T1000 (cell line): ENCODE measurements at regions not wholly inside any gene's neighbourhood (a gene's known extent, or its start where the extent isn't known, plus 50 kb on each side); places are given as distances from the start of the nearest gene placed in this dataset.
"Not testable (repeated sequence)": the region's sequence is repeated elsewhere in the genome, so short reads cannot be mapped to it uniquely, and the experiment has no call there.

Experiments
- DNase-seq: peaks from one replicate; lab custom pipeline; 2025; ENCODE audit warnings: mixed read lengths; lab: John Stamatoyannopoulos, UW

DNA sequence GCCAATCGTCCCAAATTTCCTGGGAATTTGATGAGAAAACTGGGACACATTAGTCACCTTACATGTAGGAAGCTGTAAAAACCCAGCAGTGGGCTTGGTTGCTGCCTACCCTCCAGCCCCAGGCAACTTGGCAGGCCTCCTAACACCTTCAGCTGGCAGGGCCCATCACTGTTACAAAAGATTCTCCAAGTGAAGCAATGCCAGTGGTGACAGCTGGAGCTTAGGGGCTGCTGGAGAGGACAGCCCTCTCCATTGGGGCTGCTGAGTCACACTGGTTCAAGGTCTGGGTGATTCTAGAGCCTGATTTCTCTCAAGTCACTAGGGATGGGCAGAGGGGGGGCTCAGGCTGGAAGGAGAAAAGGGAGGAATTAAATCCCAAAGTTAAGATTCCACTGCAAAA is 180.6 kb downstream of the COPRS start:
- peak; percentile 71 for DNase-seq

GRCh38 chr17:31677681-31678080 is 181.4 kb downstream of the COPRS start:
- no peak for DNase-seq

- no peak for DNase-seq
These were observed 182.0 kb downstream of the COPRS start for GRCh38 chr17:31677036-31677435.

DNA sequence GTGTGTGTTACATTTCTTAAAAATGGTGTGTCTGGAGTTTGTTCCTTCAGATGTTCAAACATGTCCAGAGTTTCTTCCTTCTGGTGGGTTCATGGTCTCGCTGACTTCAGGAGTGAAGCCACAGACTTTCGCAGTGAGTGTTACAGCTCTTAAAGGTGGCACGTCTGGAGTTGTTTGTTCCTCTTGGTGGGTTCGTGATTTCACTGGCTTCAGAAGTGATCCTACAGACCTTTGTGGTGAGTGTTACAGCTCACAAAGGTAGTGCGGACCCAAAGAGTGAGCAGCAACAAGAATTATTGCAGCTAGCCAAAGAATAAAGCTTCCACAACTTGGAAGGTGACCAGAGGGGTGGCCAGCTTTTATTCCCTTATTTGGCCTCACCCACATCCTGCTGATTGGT is 183.7 kb downstream of the COPRS start:
- not testable (repeated sequence) for DNase-seq

- peak; percentile 34 for DNase-seq
These were observed 184.2 kb downstream of the COPRS start for GRCh38 chr17:31674717-31675349.

- peak; percentile 56 for DNase-seq
These were observed 184.7 kb downstream of the COPRS start for GRCh38 chr17:31674305-31674704.

- DNase-seq = no peak
These were observed 186.0 kb downstream of the COPRS start for GRCh38 chr17:31673076-31673475.

DNA sequence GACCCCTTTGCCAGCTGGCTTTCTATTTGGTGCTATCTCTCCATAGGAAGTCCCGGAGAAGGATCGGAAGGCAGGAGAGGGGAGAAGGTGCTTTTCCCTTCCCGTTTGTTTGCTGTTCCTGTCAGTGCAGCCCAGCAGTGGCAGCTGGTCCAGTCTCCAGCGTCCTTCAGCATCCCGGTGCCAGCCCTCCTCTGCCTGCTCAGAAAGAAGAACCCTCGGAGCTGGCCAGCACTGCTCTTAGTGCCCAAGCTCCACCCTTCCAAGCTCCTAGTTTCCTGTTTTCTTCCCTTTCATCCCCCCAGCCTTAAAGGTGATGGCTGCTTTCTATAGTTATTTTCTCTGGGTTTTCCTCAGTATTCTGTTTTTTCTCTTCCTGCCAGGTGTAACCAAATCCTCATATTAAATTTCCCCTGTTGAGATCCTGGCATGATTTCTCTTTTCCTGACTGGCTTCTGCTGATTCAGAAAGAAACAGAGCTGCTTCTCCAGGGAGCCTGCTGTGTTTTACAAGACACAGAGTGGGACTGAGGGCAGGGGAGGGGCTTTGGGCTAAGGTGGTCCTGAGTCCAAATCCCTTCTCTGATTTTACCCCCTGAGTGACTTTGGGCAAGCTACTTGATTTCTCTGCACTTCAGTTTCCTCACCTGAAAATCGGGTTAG is 186.8 kb downstream of the COPRS start:
- DNase-seq = no peak

- no peak for DNase-seq
These were observed 195.5 kb downstream of the COPRS start for GRCh38 chr17:31663576-31663975.

- no peak for DNase-seq
These were observed 198.4 kb downstream of the COPRS start for GRCh38 chr17:31660684-31661083.

GRCh38 chr17:31657876-31658275 is 201.2 kb downstream of the COPRS start:
- no peak for DNase-seq

DNA sequence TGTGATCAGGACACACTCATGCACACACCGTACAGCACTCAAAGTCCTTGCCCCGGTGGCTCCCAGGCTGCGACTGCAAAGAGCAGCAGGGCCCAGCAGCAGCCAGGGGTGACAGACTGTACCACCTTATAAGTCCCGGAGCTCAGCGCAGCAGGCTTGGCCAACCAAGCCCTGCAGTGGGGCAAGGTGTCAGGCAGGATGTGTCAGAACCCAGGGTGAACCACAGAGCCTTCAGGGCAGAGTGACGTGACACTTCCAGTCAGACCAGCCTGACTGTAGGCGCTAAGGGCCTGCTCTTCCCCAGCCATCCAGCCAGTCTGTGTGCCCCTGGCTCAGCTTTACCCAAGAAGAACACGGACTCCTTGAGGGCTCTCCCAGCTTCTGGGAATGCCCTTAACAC is 204.1 kb downstream of the COPRS start:
- peak; percentile 41 for DNase-seq

DNA sequence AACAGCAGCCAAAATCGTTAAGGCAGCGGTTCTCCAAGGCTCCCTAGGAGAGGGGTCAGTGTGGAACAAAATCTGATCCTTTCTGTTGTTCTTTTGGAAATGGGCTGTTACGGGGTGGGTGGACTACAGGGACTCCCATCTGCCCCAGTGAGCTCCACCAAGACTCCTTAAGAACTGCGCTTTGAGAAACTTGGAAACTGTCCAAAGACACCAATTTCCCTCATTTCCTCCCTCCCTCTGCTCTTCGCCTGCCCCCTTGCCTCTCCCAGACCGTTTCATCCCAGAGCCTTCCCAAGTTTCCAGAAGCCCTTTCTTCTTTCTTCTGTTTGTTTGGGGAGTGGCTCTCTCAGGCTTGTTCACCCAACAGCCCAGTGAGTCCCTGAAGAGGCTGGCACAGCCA is 205.4 kb downstream of the COPRS start:
- no peak for DNase-seq

DNA sequence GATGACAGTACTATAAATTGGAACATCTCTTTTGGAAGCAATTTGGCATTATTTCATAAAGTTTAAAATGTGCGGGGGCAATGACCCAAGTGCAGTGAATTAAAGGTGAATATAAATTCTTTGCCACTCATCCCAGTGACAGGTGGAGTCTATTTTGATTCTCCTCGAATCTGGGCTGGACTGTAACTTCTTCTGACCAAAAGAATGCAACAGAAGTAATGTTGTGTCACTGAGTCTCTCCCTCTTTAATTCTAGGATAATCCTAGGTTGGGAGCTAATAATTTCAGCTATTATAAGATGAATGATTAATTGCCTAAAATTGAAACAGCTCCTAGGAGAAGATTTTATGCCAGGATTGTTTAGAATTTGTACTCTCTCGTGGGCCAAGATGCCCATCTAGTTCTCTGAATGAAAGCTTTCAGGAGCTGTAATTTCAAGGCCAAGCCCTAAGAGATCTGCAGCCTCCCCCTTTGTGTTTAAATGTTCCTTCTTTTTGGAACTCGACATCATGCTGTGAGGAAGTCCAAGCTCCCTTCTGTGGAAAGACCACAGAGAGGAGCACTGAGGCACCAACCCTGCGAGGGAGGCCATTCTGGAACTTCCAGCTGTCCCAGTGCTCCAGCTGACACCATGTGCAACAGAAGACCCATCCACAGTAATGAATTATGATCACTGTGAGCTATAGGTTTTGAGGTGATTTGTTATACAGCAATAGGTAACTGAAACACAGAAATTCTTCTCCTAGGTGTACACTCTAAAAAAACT is 208.1 kb downstream of the COPRS start:
- DNase-seq = no peak

- DNase-seq = no peak
These were observed 209.7 kb downstream of the COPRS start for GRCh38 chr17:31649302-31649701.

GRCh38 chr17:31647661-31648060 is 211.4 kb downstream of the COPRS start:
- no peak for DNase-seq

- no peak for DNase-seq
These were observed 212.4 kb downstream of the COPRS start for GRCh38 chr17:31646642-31647041.

DNA sequence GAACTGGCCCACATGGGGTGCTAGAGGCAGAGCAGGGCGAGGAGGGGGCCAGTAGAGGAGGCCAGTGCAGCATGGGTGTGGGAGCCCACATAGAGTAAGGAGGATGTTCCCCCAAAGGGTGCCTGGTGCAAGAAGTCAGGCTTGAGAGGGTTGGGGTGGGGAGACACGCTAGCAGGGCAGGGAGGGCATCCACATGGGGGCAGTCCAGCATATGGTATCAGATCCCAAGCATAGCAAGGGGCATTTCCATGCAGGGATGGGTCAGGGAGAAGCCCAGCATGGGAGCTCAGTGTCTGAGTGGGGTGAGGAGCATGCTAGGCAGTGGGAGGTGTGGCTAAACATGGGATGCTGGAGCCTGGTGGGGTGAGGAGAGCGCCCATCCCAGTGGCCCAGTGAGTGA is 213.7 kb downstream of the COPRS start:
- no peak for DNase-seq

DNA sequence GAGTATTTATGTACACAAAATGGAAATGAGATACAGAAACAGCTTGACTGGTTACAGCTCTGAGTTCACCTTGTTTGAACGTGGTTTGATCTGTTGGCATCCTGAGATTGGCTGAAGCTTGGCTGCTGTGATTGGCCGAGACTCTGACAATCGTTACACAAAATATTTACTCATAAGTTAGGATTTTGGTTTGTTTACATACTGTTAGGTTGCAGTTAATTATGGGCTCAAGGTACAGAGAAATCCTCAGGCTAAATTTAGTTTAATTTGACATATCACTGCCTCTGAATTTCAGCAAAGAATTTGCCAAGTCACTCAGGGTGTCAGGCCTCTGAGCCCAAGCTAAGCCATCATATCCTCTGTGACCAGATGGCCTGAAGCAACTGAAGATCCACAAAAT is 227.3 kb downstream of the COPRS start:
- DNase-seq = no peak

- DNase-seq = not testable (repeated sequence)
These were observed 228.2 kb downstream of the COPRS start for GRCh38 chr17:31630866-31631265.

GRCh38 chr17:31629696-31630470 is 229.2 kb downstream of the COPRS start:
- no peak for DNase-seq

GRCh38 chr17:31627960-31628359 is 231.1 kb downstream of the COPRS start:
- no peak for DNase-seq
